Lower lobe of right lung (tissue), 2 donors: ENCODE measurements at regions not wholly inside any gene's neighbourhood (a gene's known extent, or its start where the extent isn't known, plus 50 kb on each side); places are given as distances from the start of the nearest gene placed in this dataset.
"Not testable (repeated sequence)": the region's sequence is repeated elsewhere in the genome, so short reads cannot be mapped to it uniquely, and the experiment has no call there.

ENCODE experiments used
- ATAC-seq, 2 donors: fragments of 200-7000 bp; cut with Tn5 transposase; one replicate each; pipeline ENCODE4 v1.9.1; 2020 to 2022; ENCODE audit warnings: mild to moderate bottlenecking in 2 of 2, moderate library complexity in 2 of 2
- DNase-seq: peaks from one replicate; pipeline ENCODE4 v3.0.0-alpha.2; 2020
- H3K27ac ChIP-seq: fragments of 200-600 bp; one replicate; pipeline ENCODE4 v1.8.0; 2022
- H3K27me3 ChIP-seq: fragments of 200-600 bp; one replicate; pipeline ENCODE4 v1.8.0; 2022; ENCODE audit warnings: low read depth
- H3K36me3 ChIP-seq: fragments of 200-600 bp; one replicate; pipeline ENCODE4 v1.8.0; 2022; ENCODE audit warnings: mild to moderate bottlenecking
- H3K4me1 ChIP-seq: fragments of 200-600 bp; one replicate; pipeline ENCODE4 v1.8.0; 2022
- H3K4me3 ChIP-seq: fragments of 200-600 bp; one replicate; pipeline ENCODE4 v1.8.0; 2022; ENCODE audit warnings: mild to moderate bottlenecking
- H3K9me3 ChIP-seq: fragments of 200-600 bp; one replicate; pipeline ENCODE4 v1.8.0; 2022
- CTCF ChIP-seq: fragments of 200-600 bp; IDR thresholded peaks from one replicate; pipeline ENCODE4 v1.8.0; 2022; ENCODE audit warnings: antibody characterized with exemption, mild to moderate bottlenecking
- intact Hi-C: fragments of 100-400 bp; cut with DNase I; formaldehyde crosslinking; loops from one replicate; pipeline ENCODE4 v1.11.0; 2022
- donor health status: DM: no; HTN: yes; CAD: no; lungs with severe emphysema.

GRCh38 chr7:55730197-55730596, 132.4 kb downstream of the SEPTIN14 start:
- no peak for DNase-seq
- no peak for TF ChIP-seq CTCF
- Histone ChIP-seq H3K27ac (no peak overlapping the region), H3K4me1 (no peaks in the 10 kb centered on the region), H3K4me3 (no peak overlapping the region), H3K27me3 (no peaks in the 10 kb centered on the region), H3K9me3 (no peaks in the 10 kb centered on the region), H3K36me3 (no peaks in the 10 kb centered on the region)
- intact Hi-C loops, result no loop called here
- no peak for ATAC-seq

DNA sequence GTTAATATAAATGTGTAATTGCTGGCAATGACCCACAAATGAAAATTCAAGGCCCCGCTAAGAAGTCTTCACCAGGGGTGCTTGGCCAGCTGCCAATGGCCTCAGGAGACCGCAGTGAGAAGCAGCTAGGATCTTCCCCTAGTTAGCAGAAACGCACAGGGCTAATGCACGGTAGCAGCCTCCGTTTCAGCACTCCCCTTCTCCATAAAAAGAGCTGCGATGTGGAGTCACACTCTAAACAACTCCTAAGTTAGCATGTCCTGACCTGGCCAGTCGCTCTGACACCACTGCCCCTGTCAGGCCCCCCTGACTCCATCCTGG, 139.0 kb downstream of the SEPTIN14 start:
- Histone ChIP-seq H3K27ac (no peak overlapping the region), H3K4me1 (no peaks in the 10 kb centered on the region), H3K27me3 (no peaks in the 10 kb centered on the region), H3K36me3 (no peaks in the 10 kb centered on the region), H3K9me3 (no peaks in the 10 kb centered on the region), H3K4me3 (no peak overlapping the region)
- DNase-seq, result no peak
- TF ChIP-seq CTCF, result no peak
- ATAC-seq, result no peak
- intact Hi-C loops, result no loop called here

GRCh38 chr7:55722874-55723620, 139.5 kb downstream of the SEPTIN14 start:
- H3K36me3 ChIP-seq, H3K27ac ChIP-seq, intact Hi-C loops, DNase-seq, H3K9me3 ChIP-seq, H3K27me3 ChIP-seq, H3K4me1 ChIP-seq, H3K4me3 ChIP-seq: not testable (repeated sequence)
- ATAC-seq, result peak; percentile 67 to 79

GRCh38 chr7:55721004-55721403, 141.5 kb downstream of the SEPTIN14 start:
- H3K9me3 ChIP-seq, ATAC-seq, H3K4me1 ChIP-seq, H3K36me3 ChIP-seq, H3K27me3 ChIP-seq, intact Hi-C loops, H3K4me3 ChIP-seq, H3K27ac ChIP-seq, DNase-seq: not testable (repeated sequence)

- H3K4me1 ChIP-seq, H3K9me3 ChIP-seq, H3K27ac ChIP-seq, H3K36me3 ChIP-seq, DNase-seq, H3K4me3 ChIP-seq, ATAC-seq, H3K27me3 ChIP-seq, intact Hi-C loops: not testable (repeated sequence)
These were observed 143.1 kb upstream of the VOPP1 start for GRCh38 chr7:55715247-55715867.

GRCh38 chr7:55714370-55714769, 142.1 kb upstream of the VOPP1 start:
- H3K27me3 ChIP-seq, ATAC-seq, H3K27ac ChIP-seq, DNase-seq, H3K36me3 ChIP-seq, intact Hi-C loops, H3K4me3 ChIP-seq, H3K9me3 ChIP-seq, H3K4me1 ChIP-seq: not testable (repeated sequence)

GRCh38 chr7:55710312-55710711, 138.0 kb upstream of the VOPP1 start:
- intact Hi-C loops, result not testable (repeated sequence)

GRCh38 chr7:55708028-55708427, 135.7 kb upstream of the VOPP1 start:
- H3K4me1 ChIP-seq, ATAC-seq, DNase-seq, intact Hi-C loops, H3K36me3 ChIP-seq, H3K9me3 ChIP-seq, H3K27ac ChIP-seq, H3K4me3 ChIP-seq, H3K27me3 ChIP-seq: not testable (repeated sequence)

More at GRCh38 chr7:55710312-55710711, 138.0 kb upstream of the VOPP1 start:
- not testable (repeated sequence) for H3K27ac ChIP-seq, DNase-seq, H3K4me3 ChIP-seq, H3K36me3 ChIP-seq, ATAC-seq, H3K9me3 ChIP-seq, H3K4me1 ChIP-seq, H3K27me3 ChIP-seq

DNA sequence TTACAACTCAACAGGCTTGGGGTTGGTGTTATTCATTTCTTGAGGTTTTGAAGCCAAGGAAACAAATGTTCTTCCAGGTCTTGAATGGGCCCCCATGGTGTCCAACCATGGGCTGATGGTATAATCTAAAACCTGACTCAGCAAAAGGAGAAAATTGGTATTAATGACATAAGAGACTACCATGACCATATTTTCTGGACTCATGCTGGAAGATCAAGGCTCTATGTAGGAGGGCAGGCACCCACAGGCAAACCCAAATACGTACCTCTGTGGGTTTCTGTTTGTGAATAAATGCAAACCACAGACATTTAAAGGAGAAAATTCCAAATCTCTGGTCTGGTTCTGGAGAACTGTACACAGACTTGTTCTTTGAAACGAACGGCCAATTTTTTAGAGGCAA, 135.1 kb upstream of the VOPP1 start:
- H3K9me3 ChIP-seq, H3K27ac ChIP-seq, intact Hi-C loops, ATAC-seq, H3K4me1 ChIP-seq, H3K36me3 ChIP-seq, H3K4me3 ChIP-seq, DNase-seq, H3K27me3 ChIP-seq: not testable (repeated sequence)

- H3K4me3 ChIP-seq, intact Hi-C loops, ATAC-seq, DNase-seq, H3K27ac ChIP-seq, H3K27me3 ChIP-seq, H3K4me1 ChIP-seq, H3K36me3 ChIP-seq, H3K9me3 ChIP-seq: not testable (repeated sequence)
These were observed 134.3 kb upstream of the VOPP1 start for GRCh38 chr7:55706451-55707195.

DNA sequence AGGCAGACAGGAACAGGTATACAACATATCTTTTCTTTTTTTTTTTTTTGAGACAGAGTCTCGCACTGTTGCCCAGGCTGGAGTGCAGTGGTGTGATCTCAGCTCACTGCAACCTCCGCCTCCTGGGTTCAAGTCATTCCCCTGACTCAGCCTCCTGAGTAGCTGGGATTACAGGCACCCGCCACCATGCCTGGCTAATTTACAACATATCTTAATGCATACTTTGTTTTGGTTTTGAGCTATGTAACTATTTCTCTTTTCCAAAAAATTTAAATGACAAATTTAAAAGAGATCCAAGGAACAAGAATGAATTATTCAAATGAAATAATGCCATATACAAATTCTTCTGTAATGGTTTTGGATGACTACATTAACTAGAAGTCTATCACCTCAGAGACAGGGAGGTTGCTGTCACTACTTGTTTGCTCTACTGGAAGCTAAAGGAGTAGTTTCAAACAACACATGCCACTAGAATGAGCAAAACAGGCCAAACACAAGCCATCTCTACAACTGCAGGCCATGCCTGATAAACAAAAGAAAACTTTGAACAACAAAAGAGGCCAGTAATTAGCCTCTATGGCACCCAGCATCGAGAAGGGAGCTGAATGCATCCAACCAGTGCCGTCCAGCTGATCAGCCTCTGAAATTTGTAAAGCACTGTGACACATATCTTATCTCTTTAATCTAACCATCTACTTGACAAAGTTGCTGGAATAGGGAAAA, 133.6 kb upstream of the VOPP1 start:
- H3K9me3 ChIP-seq, H3K36me3 ChIP-seq, H3K4me3 ChIP-seq, intact Hi-C loops, H3K27me3 ChIP-seq, ATAC-seq, DNase-seq, H3K27ac ChIP-seq, H3K4me1 ChIP-seq: not testable (repeated sequence)
